ENCODE measurements at regions not wholly inside any gene's neighbourhood (a gene's known extent, or its start where the extent isn't known, plus 50 kb on each side); places are given as distances from the start of the nearest gene placed in this dataset.

DNA sequence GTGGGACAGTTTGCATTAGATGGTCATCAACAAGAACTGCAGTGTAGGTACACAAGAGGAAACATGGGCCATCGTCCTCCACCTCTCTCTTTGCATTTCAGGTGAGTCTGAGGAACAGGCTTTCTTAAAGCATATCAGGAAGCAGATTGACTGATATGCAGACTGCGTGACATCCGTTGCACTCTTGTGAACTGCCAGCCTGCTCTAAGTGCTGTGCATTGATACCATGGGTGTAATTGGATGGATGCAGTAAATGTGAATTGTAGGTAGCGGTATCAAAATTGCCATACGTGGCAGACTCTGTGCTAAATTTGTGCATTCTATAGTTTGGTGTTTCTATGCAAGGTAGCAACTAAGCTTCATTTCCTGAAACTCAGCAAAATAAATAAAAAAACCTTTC lies 1008.3 kb downstream of the EFNB2 start:
- H3K27ac Mint-ChIP-seq (ENCODE audit: unreplicated experiment): no peak overlapping the region
- peaks cover 3% of the 10 kb centered on the region for H3K4me1 Mint-ChIP-seq (ENCODE audit: low read depth, unreplicated experiment)
- H3K27me3 Mint-ChIP-seq (ENCODE audit: unreplicated experiment): peaks cover 2% of the 10 kb centered on the region
- no peak for DNase-seq
- TF ChIP-seq, protein P1, sequence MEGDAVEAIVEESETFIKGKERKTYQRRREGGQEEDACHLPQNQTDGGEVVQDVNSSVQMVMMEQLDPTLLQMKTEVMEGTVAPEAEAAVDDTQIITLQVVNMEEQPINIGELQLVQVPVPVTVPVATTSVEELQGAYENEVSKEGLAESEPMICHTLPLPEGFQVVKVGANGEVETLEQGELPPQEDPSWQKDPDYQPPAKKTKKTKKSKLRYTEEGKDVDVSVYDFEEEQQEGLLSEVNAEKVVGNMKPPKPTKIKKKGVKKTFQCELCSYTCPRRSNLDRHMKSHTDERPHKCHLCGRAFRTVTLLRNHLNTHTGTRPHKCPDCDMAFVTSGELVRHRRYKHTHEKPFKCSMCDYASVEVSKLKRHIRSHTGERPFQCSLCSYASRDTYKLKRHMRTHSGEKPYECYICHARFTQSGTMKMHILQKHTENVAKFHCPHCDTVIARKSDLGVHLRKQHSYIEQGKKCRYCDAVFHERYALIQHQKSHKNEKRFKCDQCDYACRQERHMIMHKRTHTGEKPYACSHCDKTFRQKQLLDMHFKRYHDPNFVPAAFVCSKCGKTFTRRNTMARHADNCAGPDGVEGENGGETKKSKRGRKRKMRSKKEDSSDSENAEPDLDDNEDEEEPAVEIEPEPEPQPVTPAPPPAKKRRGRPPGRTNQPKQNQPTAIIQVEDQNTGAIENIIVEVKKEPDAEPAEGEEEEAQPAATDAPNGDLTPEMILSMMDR (IDR thresholded peaks at IDR 0.05; ENCODE audit: partially characterized antibody, unreplicated experiment): no peak
- H3K9me3 Mint-ChIP-seq (ENCODE audit: unreplicated experiment): no peaks in the 10 kb centered on the region
- H3K4me3 Mint-ChIP-seq (ENCODE audit: unreplicated experiment): no peak overlapping the region
- no peaks in the 10 kb centered on the region for H3K36me3 Mint-ChIP-seq (ENCODE audit: unreplicated experiment)

GRCh38 chr13:105519771-105520170 lies 1015.7 kb downstream of the EFNB2 start:
- DNase-seq: no peak
- no peaks in the 10 kb centered on the region for H3K4me1 Mint-ChIP-seq (ENCODE audit: low read depth, unreplicated experiment)
- no peak overlapping the region for H3K27ac Mint-ChIP-seq (ENCODE audit: unreplicated experiment)
- H3K9me3 Mint-ChIP-seq (ENCODE audit: unreplicated experiment): no peaks in the 10 kb centered on the region
- no peak overlapping the region for H3K4me3 Mint-ChIP-seq (ENCODE audit: unreplicated experiment)
- TF ChIP-seq, protein P1 (IDR thresholded peaks at IDR 0.05; ENCODE audit: partially characterized antibody, unreplicated experiment): no peak
- H3K27me3 Mint-ChIP-seq (ENCODE audit: unreplicated experiment): no peaks in the 10 kb centered on the region
- H3K36me3 Mint-ChIP-seq (ENCODE audit: unreplicated experiment): no peaks in the 10 kb centered on the region

- H3K9me3 Mint-ChIP-seq (ENCODE audit: unreplicated experiment): no peaks in the 10 kb centered on the region
- H3K36me3 Mint-ChIP-seq (ENCODE audit: unreplicated experiment): no peaks in the 10 kb centered on the region
- no peaks in the 10 kb centered on the region for H3K4me1 Mint-ChIP-seq (ENCODE audit: low read depth, unreplicated experiment)
- H3K4me3 Mint-ChIP-seq (ENCODE audit: unreplicated experiment): no peak overlapping the region
- H3K27me3 Mint-ChIP-seq (ENCODE audit: unreplicated experiment): no peaks in the 10 kb centered on the region
- TF ChIP-seq, protein P1 (IDR thresholded peaks at IDR 0.05; ENCODE audit: partially characterized antibody, unreplicated experiment): no peak
- no peak overlapping the region for H3K27ac Mint-ChIP-seq (ENCODE audit: unreplicated experiment)
- no peak for DNase-seq
Measured at GRCh38 chr13:105518086-105518485, 1017.4 kb downstream of the EFNB2 start.

- no peak for DNase-seq
- H3K4me3 Mint-ChIP-seq (ENCODE audit: unreplicated experiment): no peak overlapping the region
- no peak overlapping the region for H3K27ac Mint-ChIP-seq (ENCODE audit: unreplicated experiment)
- H3K4me1 Mint-ChIP-seq (ENCODE audit: low read depth, unreplicated experiment): no peaks in the 10 kb centered on the region
- H3K36me3 Mint-ChIP-seq (ENCODE audit: unreplicated experiment): no peaks in the 10 kb centered on the region
- no peaks in the 10 kb centered on the region for H3K9me3 Mint-ChIP-seq (ENCODE audit: unreplicated experiment)
- TF ChIP-seq, protein P1 (IDR thresholded peaks at IDR 0.05; ENCODE audit: partially characterized antibody, unreplicated experiment): no peak
- H3K27me3 Mint-ChIP-seq (ENCODE audit: unreplicated experiment): no peaks in the 10 kb centered on the region
Measured at GRCh38 chr13:105514401-105514800, 1021.1 kb downstream of the EFNB2 start.

DNA sequence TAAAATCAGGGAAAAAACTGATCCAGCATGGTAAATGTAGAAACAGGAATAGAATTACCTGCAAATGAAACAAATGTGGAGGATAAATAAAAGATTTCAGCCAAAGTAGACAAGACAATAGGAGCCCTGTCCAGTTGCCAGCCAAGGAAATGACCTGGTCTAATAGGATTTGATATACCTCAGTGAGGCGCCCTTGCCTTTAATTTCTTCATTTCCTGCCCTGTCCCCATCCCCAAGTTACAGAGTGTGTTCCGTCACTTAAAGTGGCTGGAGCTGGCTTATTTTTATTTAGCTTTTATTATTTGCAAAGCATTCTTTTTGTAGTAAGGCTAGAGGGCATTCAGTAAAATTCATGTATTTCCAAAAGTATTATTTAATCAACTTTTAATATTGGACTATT lies 1022.0 kb downstream of the EFNB2 start:
- no peak overlapping the region for H3K27ac Mint-ChIP-seq (ENCODE audit: unreplicated experiment)
- DNase-seq: no peak
- H3K4me1 Mint-ChIP-seq (ENCODE audit: low read depth, unreplicated experiment): no peaks in the 10 kb centered on the region
- H3K9me3 Mint-ChIP-seq (ENCODE audit: unreplicated experiment): no peaks in the 10 kb centered on the region
- H3K27me3 Mint-ChIP-seq (ENCODE audit: unreplicated experiment): no peaks in the 10 kb centered on the region
- no peak overlapping the region for H3K4me3 Mint-ChIP-seq (ENCODE audit: unreplicated experiment)
- TF ChIP-seq, protein P1 (IDR thresholded peaks at IDR 0.05; ENCODE audit: partially characterized antibody, unreplicated experiment): no peak
- no peaks in the 10 kb centered on the region for H3K36me3 Mint-ChIP-seq (ENCODE audit: unreplicated experiment)
